Panc1 (cell line): ENCODE measurements at regions not wholly inside any gene's neighbourhood (a gene's known extent, or its start where the extent isn't known, plus 50 kb on each side); places are given as distances from the start of the nearest gene placed in this dataset.

ENCODE experiments used
- ATAC-seq: fragments of 200-7000 bp; cut with Tn5 transposase; 2 replicates; pipeline ENCODE4 v1.9.1; 2020; ENCODE audit warnings: mild to moderate bottlenecking, moderate library complexity
- BruUV-seq: library from RNA; stranded (reverse); fragments of 400-500 nt; replicated peaks from 2 replicates; lab custom pipeline; 2021; lab: Mats Ljungman, UMichigan
- CTCF ChIA-PET: fragments of 300-600 bp; sonication (Branson Sonifier 250); formaldehyde crosslinking; loops from one replicate; lab custom pipeline; 2022; ENCODE audit warnings: antibody characterized with exemption; lab: Charles Lee
- POLR2A ChIA-PET: fragments of 300-600 bp; sonication (Branson Sonifier 250); formaldehyde crosslinking; loops from one replicate; lab custom pipeline; 2022; ENCODE audit warnings: antibody characterized with exemption; lab: Charles Lee
- DNase-seq: peaks from one replicate; pipeline ENCODE4 v3.0.0-alpha.2; 2010; ENCODE audit warnings: low read depth, low spot score
- H3K27ac ChIP-seq: 2 replicates; pipeline ENCODE4 v1.5.1; 2011; ENCODE audit warnings: mild to moderate bottlenecking, low read length, inconsistent platforms
- H3K27me3 ChIP-seq: fragments of 200-500 bp; sonication (Bioruptor generic); 2 replicates; pipeline ENCODE4 v1.6.0; 2014; ENCODE audit warnings: low read length, inconsistent platforms; ENCODE audit not compliant: control insufficient read depth, insufficient read depth
- H3K36me3 ChIP-seq: fragments of 200-500 bp; sonication (Bioruptor generic); 2 replicates; pipeline ENCODE4 v1.5.1; 2014; ENCODE audit warnings: inconsistent platforms, mild to moderate bottlenecking, low read length, moderate library complexity; ENCODE audit not compliant: control insufficient read depth, insufficient read depth
- H3K4me1 ChIP-seq: 2 replicates; pipeline ENCODE4 v1.5.1; 2011; ENCODE audit warnings: inconsistent platforms, mild to moderate bottlenecking, low read length, moderate library complexity; ENCODE audit not compliant: control insufficient read depth, insufficient read depth
- H3K4me3 ChIP-seq, 2 experiments: 2 replicates each; pipeline ENCODE4 v1.5.1; 2011 to 2012; ENCODE audit warnings: low read depth in 2 of 2, low read length in 2 of 2, mild to moderate bottlenecking in 2 of 2, inconsistent platforms in 1 of 2, moderate library complexity in 1 of 2
- H3K9me3 ChIP-seq: fragments of 200-500 bp; sonication (Bioruptor generic); 2 replicates; pipeline ENCODE4 v1.5.1; 2014; ENCODE audit warnings: low read depth, mild to moderate bottlenecking, inconsistent platforms, low read length, moderate library complexity; ENCODE audit not compliant: control insufficient read depth, insufficient read depth
- POLR2AphosphoS5 ChIP-seq: IDR thresholded peaks from 2 replicates; pipeline ENCODE4 v1.6.1; 2012; ENCODE audit warnings: mild to moderate bottlenecking, low read depth, low read length, moderate library complexity
- SIN3A ChIP-seq: IDR thresholded peaks from 2 replicates; pipeline ENCODE4 v1.6.1; 2012; ENCODE audit warnings: low read depth, mild to moderate bottlenecking, low read length, moderate library complexity, borderline replicate concordance; ENCODE audit not compliant: insufficient read depth
- TCF7L2 ChIP-seq: IDR thresholded peaks from 2 replicates; pipeline ENCODE4 v1.6.1; 2011; ENCODE audit warnings: mild to moderate bottlenecking, low read depth, low read length, inconsistent platforms
- in situ Hi-C: cut with HindIII; loops from 2 replicates; pipeline ENCODE4 v1.10.0; 2016; ENCODE audit warnings: low sequenced_read_pairs, low pct_unique_long_range_greater_than_20kb
- intact Hi-C: fragments of 100-400 bp; cut with micrococcal nuclease; formaldehyde crosslinking; loops from one replicate; pipeline ENCODE4 v1.10.0; 2022; ENCODE audit not compliant: unreplicated experiment
- TF ChIP-seq, protein P1 (sequence below), 2 experiments: IDR thresholded peaks; 2 replicates each; pipeline ENCODE4 v1.6.1; 2011 to 2012; ENCODE audit warnings: low read depth in 2 of 2, control low read depth in 1 of 2, low read length in 1 of 2, mild to moderate bottlenecking in 1 of 2, moderate library complexity in 1 of 2; ENCODE audit not compliant: insufficient read depth in 1 of 2
- TF ChIP-seq, protein P2 (sequence below): fragments of 450-650 bp; IDR thresholded peaks from 2 replicates; pipeline ENCODE4 v1.5.1; 2017; ENCODE audit warnings: mild to moderate bottlenecking

DNA sequence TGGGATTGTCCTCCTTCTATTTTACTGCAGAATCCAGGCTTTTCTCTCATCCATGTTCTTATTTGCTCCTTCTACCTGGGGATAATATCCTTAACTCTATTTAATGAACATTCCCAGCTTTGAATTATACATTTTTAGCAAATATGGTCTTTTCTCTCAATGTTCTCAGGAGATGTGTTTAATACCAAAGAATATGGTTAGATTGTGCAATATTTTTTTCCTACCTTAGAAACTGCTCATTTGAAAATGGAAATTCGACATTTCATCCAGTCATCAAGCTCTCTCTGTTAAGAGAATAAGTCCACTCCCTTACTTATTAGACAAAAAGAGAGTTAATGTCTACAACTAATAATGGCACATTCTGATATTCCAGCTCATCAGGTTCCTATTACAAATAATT is 160.4 kb upstream of the GULP1 start:
- H3K27ac ChIP-seq, result no peak overlapping the region
- H3K27me3 ChIP-seq, result no peaks in the 10 kb centered on the region
- intact Hi-C loops, result no loop called here
- H3K4me1 ChIP-seq, result no peaks in the 10 kb centered on the region
- no peak overlapping the region for H3K4me3 ChIP-seq
- in situ Hi-C loops, result no loop called here
- no peaks in the 10 kb centered on the region for H3K36me3 ChIP-seq
- CTCF ChIA-PET, result no interaction called here
- no TSS peak for BruUV-seq
- POLR2A ChIA-PET, result interaction anchor here (0.6 kb wide), 1 partner anchor 107 kb away, joined by 3 read pairs; no protein-coding TSS in a partner anchor
- TF ChIP-seq, protein P1, sequence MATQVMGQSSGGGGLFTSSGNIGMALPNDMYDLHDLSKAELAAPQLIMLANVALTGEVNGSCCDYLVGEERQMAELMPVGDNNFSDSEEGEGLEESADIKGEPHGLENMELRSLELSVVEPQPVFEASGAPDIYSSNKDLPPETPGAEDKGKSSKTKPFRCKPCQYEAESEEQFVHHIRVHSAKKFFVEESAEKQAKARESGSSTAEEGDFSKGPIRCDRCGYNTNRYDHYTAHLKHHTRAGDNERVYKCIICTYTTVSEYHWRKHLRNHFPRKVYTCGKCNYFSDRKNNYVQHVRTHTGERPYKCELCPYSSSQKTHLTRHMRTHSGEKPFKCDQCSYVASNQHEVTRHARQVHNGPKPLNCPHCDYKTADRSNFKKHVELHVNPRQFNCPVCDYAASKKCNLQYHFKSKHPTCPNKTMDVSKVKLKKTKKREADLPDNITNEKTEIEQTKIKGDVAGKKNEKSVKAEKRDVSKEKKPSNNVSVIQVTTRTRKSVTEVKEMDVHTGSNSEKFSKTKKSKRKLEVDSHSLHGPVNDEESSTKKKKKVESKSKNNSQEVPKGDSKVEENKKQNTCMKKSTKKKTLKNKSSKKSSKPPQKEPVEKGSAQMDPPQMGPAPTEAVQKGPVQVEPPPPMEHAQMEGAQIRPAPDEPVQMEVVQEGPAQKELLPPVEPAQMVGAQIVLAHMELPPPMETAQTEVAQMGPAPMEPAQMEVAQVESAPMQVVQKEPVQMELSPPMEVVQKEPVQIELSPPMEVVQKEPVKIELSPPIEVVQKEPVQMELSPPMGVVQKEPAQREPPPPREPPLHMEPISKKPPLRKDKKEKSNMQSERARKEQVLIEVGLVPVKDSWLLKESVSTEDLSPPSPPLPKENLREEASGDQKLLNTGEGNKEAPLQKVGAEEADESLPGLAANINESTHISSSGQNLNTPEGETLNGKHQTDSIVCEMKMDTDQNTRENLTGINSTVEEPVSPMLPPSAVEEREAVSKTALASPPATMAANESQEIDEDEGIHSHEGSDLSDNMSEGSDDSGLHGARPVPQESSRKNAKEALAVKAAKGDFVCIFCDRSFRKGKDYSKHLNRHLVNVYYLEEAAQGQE (IDR thresholded peaks at IDR 0.05; ENCODE audit: insufficient read depth in 1 of 2, low read depth in 2 of 2, low read length in 1 of 2), result no peak
- TF ChIP-seq TCF7L2 (no peak), POLR2AphosphoS5 (no peak), SIN3A (no peak)
- TF ChIP-seq, protein P2, sequence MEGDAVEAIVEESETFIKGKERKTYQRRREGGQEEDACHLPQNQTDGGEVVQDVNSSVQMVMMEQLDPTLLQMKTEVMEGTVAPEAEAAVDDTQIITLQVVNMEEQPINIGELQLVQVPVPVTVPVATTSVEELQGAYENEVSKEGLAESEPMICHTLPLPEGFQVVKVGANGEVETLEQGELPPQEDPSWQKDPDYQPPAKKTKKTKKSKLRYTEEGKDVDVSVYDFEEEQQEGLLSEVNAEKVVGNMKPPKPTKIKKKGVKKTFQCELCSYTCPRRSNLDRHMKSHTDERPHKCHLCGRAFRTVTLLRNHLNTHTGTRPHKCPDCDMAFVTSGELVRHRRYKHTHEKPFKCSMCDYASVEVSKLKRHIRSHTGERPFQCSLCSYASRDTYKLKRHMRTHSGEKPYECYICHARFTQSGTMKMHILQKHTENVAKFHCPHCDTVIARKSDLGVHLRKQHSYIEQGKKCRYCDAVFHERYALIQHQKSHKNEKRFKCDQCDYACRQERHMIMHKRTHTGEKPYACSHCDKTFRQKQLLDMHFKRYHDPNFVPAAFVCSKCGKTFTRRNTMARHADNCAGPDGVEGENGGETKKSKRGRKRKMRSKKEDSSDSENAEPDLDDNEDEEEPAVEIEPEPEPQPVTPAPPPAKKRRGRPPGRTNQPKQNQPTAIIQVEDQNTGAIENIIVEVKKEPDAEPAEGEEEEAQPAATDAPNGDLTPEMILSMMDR, result no peak
- ATAC-seq (no peak), DNase-seq (no peak)
- H3K9me3 ChIP-seq, result no peaks in the 10 kb centered on the region

DNA sequence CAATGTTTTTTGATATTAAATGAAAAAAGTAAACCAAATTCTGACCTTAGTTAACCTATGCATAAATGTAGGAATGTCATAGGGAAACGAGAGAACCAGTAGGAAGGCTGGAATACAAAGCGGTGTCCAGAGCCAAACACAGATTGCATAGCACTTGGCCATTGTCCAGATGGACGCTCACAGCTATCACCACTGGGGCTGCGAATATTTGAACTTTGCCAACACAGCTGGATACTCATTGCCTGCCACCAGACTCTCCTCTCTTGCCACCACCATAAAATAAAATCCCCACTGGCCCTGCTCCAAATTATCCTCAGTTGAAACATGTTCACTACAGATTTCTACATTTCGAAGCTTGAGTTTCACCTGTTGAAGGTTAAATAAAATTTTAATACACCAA is 159.3 kb upstream of the GULP1 start:
- no peaks in the 10 kb centered on the region for H3K27me3 ChIP-seq
- DNase-seq (no peak), ATAC-seq (no peak)
- no TSS peak for BruUV-seq
- H3K36me3 ChIP-seq, result no peaks in the 10 kb centered on the region
- CTCF ChIA-PET, result no interaction called here
- no peak overlapping the region for H3K27ac ChIP-seq
- in situ Hi-C loops (no loop called here), intact Hi-C loops (no loop called here)
- H3K4me3 ChIP-seq, result no peak overlapping the region
- no peaks in the 10 kb centered on the region for H3K4me1 ChIP-seq
- H3K9me3 ChIP-seq, result no peaks in the 10 kb centered on the region
- TF ChIP-seq SIN3A (no peak), TCF7L2 (no peak), POLR2AphosphoS5 (no peak)
- TF ChIP-seq, protein P1 (IDR thresholded peaks at IDR 0.05; ENCODE audit: insufficient read depth in 1 of 2, low read depth in 2 of 2, low read length in 1 of 2), result no peak
- TF ChIP-seq, protein P2, result no peak
- POLR2A ChIA-PET, result no interaction called here
